GM12891 (cell line): ENCODE measurements at regions not wholly inside any gene's neighbourhood (a gene's known extent, or its start where the extent isn't known, plus 50 kb on each side); places are given as distances from the start of the nearest gene placed in this dataset.

Source experiments
- POLR2A ChIP-seq: IDR thresholded peaks from 2 replicates; pipeline ENCODE4 v1.6.1; 2011; ENCODE audit warnings: low read depth, low read length, control low read depth
- SPI1 ChIP-seq: IDR thresholded peaks from 2 replicates; pipeline ENCODE4 v1.6.1; 2011; ENCODE audit warnings: low read depth, low read length, control low read depth
- TAF1 ChIP-seq: IDR thresholded peaks from 2 replicates; pipeline ENCODE4 v1.6.1; 2011; ENCODE audit warnings: low read depth, low read length, control low read depth

DNA sequence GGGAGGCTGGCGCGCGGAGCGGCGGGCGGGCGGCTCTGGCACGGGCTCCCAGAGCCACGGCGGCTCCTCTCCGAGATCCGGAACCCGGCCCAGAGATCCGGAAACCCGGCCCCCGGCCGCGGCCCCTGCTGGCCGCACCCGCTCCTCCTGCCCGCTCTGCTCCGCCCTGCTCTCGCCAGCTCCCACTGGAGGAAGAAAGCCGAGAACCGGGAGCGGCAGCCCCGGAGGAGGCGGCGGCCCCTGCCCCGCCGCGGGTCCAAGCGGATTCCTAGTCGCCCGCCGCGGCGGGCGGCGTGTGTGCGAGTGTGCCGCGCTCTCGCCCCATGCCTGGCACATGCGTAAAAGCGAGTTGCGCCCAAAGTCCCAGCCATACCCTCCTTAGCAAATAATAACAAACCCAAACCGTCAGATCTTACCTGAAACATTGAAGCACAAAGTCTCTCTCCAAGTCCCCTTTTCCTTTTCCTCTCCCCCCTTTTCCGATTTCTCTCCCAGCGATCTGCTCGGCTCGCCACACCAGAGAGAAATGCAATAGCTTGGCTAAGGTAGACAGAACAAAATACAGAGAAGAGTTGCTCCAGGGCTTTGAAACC lies 108.7 kb upstream of the KCTD1 start:
- TF ChIP-seq POLR2A (no peak), TAF1 (no peak), SPI1 (no peak)
